H1 (cell line): ENCODE measurements at regions not wholly inside any gene's neighbourhood (a gene's known extent, or its start where the extent isn't known, plus 50 kb on each side); places are given as distances from the start of the nearest gene placed in this dataset.

Experiments used
- CTBP2 ChIP-seq: IDR thresholded peaks from 2 replicates; pipeline ENCODE4 v1.7.0; 2011; ENCODE audit warnings: borderline replicate concordance, mild to moderate bottlenecking, moderate library complexity, mixed read lengths, low read length; ENCODE audit not compliant: insufficient read depth, insufficient read length
- HDAC2 ChIP-seq, 2 experiments: fragments of 300-600 bp in 1 of 2; sonication (generic) in 1 of 2; IDR thresholded peaks; 2 replicates each; pipeline ENCODE4 v1.6.1; 2011 to 2012; ENCODE audit warnings: low read depth in 2 of 2, low read length in 2 of 2, mild to moderate bottlenecking in 2 of 2, moderate library complexity in 2 of 2, borderline replicate concordance in 1 of 2, inconsistent platforms in 1 of 2
- NRF1 ChIP-seq: IDR thresholded peaks from 2 replicates; pipeline ENCODE4 v1.6.1; 2011; ENCODE audit warnings: mild to moderate bottlenecking, low read depth, low read length, improper control_type of control experiment
- POU5F1 ChIP-seq: IDR thresholded peaks from 2 replicates; pipeline ENCODE4 v1.6.1; 2011; ENCODE audit warnings: low read depth, mild to moderate bottlenecking, low read length, moderate library complexity
- RFX5 ChIP-seq: IDR thresholded peaks from 2 replicates; pipeline ENCODE4 v1.6.1; 2011; ENCODE audit warnings: low read depth, low read length, improper control_type of control experiment, borderline replicate concordance
- TF ChIP-seq, protein P1 (sequence below): IDR thresholded peaks from 2 replicates; pipeline ENCODE4 v1.6.1; 2011; ENCODE audit warnings: low read length, improper control_type of control experiment

DNA sequence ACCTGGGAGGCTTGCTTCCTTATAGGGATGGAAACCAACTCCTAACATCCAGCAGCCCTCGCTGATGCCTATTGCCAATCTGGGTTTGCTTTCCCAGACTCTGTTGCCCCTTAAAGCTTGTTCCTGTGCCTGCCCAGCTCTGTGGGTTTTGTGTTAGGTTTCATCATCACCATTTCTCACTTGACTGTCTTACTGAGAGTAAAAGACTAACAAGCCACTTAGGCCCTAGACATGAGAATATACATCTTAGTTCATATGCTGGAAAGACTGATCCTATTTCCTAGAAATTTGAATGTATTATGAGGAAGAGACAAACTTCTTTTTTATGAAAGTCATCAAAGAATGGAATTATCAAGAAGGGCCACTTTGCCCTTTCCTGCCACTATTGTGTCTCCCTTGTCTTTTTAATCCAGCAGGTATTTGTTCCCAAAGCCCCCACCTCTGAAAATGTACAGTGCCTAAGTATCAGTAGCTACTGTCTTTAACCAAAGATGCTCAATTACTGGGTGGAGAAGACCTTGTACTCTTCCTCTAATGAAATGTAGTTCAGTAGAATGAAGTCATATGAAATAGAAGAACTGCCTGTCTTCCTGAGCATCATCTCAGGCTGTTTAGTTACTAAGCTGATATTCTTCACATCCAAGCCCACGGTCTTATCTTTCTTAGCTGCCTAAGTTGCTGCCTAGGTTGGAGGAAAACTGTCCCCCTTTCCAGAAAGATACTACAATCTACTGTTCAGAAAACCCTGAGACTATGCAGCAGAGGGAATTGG, 59.8 kb upstream of the ZPLD1 start (continued):
- TF ChIP-seq RFX5, result no peak
- no peak for TF ChIP-seq HDAC2 (IDR thresholded peaks at IDR 0.05; ENCODE audit: borderline replicate concordance in 1 of 2, low read depth in 2 of 2, low read length in 2 of 2)
- no peak for TF ChIP-seq NRF1
- TF ChIP-seq, protein P1, sequence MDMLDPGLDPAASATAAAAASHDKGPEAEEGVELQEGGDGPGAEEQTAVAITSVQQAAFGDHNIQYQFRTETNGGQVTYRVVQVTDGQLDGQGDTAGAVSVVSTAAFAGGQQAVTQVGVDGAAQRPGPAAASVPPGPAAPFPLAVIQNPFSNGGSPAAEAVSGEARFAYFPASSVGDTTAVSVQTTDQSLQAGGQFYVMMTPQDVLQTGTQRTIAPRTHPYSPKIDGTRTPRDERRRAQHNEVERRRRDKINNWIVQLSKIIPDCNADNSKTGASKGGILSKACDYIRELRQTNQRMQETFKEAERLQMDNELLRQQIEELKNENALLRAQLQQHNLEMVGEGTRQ, result no peak
- no peak for TF ChIP-seq CTBP2
- no peak for TF ChIP-seq POU5F1
